ENCODE measurements at regions not wholly inside any gene's neighbourhood (a gene's known extent, or its start where the extent isn't known, plus 50 kb on each side); places are given as distances from the start of the nearest gene placed in this dataset.

DNA sequence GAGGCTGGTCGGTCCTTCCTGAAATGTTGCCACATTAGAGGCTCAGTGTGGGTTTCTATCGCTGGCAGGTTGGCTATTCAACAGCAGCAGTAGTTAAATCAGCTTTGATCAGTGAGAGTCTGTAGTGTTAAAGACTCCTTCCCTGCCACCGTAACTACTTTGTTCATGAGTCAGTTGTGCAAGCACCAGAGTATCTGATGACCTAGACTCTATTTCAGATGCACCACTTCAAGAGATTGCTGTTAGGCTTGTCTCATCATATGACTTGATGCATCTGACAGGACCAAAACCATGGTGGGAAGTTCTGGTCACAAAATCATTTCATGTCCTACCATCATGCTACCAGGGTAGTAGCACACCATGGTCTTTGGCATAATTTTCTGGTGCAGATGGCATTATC is 482.7 kb upstream of the MPDZ start:
- Mint-ChIP-seq H3K27me3 (no peaks in the 10 kb centered on the region), H3K27ac (no peak overlapping the region), H3K9me3 (peaks cover 2% of the 10 kb centered on the region), H3K4me1 (no peaks in the 10 kb centered on the region), H3K36me3 (ENCODE audit: low read depth) (no peaks in the 10 kb centered on the region), H3K4me3 (no peak overlapping the region)
- no peak for DNase-seq
- intact Hi-C loops (cut with micrococcal nuclease) = no loop called here
- TF ChIP-seq, protein P1, sequence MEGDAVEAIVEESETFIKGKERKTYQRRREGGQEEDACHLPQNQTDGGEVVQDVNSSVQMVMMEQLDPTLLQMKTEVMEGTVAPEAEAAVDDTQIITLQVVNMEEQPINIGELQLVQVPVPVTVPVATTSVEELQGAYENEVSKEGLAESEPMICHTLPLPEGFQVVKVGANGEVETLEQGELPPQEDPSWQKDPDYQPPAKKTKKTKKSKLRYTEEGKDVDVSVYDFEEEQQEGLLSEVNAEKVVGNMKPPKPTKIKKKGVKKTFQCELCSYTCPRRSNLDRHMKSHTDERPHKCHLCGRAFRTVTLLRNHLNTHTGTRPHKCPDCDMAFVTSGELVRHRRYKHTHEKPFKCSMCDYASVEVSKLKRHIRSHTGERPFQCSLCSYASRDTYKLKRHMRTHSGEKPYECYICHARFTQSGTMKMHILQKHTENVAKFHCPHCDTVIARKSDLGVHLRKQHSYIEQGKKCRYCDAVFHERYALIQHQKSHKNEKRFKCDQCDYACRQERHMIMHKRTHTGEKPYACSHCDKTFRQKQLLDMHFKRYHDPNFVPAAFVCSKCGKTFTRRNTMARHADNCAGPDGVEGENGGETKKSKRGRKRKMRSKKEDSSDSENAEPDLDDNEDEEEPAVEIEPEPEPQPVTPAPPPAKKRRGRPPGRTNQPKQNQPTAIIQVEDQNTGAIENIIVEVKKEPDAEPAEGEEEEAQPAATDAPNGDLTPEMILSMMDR (IDR thresholded peaks at IDR 0.05) = no peak
- no peak for ATAC-seq (ENCODE audit: low read depth)
- ChIA-PET CTCF (no interaction called here), POLR2A (no interaction called here)

DNA sequence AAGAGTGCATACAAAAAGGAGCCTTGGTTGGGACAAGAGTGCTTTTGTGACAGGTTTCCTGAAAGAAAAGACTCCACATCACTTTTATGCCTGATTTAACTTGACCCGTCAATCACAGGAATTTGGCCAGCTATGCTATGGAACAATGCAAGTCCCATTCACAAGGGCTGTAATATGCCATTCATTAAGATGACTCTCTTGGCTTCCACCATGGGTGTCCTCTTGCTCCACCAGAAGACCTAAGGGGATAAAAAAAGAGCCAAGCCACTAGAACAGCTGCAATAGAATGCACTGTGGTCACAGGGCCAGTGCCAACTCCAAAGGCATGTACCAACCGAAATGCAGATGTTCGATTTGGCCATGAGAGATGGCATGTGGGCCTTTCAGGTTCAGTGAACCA is 480.1 kb upstream of the MPDZ start:
- ChIA-PET CTCF (no interaction called here), POLR2A (no interaction called here)
- no peak for ATAC-seq (ENCODE audit: low read depth)
- Mint-ChIP-seq H3K4me3 (no peak overlapping the region), H3K27me3 (no peaks in the 10 kb centered on the region), H3K9me3 (peaks cover 4% of the 10 kb centered on the region), H3K27ac (no peak overlapping the region), H3K36me3 (ENCODE audit: low read depth) (no peaks in the 10 kb centered on the region), H3K4me1 (no peaks in the 10 kb centered on the region)
- DNase-seq = no peak
- TF ChIP-seq, protein P1 (IDR thresholded peaks at IDR 0.05) = no peak
- intact Hi-C loops (cut with micrococcal nuclease) = no loop called here

DNA sequence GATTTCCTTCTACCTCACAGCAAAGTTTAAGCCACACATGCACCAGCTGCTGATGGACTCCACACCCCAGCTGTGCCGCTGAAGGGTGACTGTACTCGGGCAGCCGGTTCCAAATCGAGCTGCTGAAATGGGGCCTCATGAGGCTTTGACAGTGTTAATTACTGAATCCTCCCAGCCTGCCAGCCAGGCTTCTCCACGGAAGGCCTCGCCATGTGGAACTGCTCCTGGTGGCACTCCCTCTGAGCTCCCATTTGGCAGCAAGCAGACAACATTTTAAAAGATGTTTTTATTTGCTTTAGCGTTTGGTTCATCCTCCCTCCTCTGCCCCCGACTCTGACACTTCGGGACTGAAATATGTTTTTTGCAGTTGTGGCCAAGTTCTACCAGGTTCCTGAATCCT is 479.4 kb upstream of the MPDZ start:
- TF ChIP-seq, protein P1 (IDR thresholded peaks at IDR 0.05) = no peak
- H3K4me3 Mint-ChIP-seq = no peak overlapping the region
- intact Hi-C loops (cut with micrococcal nuclease) = no loop called here
- ChIA-PET CTCF (no interaction called here), POLR2A (no interaction called here)
- H3K9me3 Mint-ChIP-seq = peaks cover 5% of the 10 kb centered on the region
- H3K27ac Mint-ChIP-seq = no peak overlapping the region
- no peaks in the 10 kb centered on the region for H3K4me1 Mint-ChIP-seq
- ATAC-seq (ENCODE audit: low read depth) = no peak
- no peak for DNase-seq
- H3K36me3 Mint-ChIP-seq (ENCODE audit: low read depth) = no peaks in the 10 kb centered on the region
- H3K27me3 Mint-ChIP-seq = no peaks in the 10 kb centered on the region

DNA sequence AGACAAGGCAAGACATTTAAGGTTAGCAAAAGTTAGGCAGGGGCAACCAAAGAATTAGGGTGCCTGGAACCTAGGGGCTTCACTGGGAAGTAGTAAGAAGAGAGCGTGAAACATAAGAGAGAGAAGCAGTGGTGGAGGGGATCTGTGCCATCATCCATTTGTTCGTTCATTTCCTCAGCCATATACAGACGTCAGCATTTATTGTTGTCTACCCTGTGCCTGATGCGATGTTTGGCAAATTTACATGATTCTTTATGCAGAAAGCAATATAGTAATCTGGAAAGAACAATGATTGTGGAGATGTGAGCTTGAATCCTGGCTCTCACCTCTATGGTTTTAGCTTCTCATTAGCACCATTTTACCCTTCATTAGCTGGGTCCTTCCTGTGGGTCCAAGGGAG is 477.5 kb upstream of the MPDZ start:
- H3K4me1 Mint-ChIP-seq = no peaks in the 10 kb centered on the region
- H3K9me3 Mint-ChIP-seq = peaks cover 8% of the 10 kb centered on the region
- TF ChIP-seq, protein P1 (IDR thresholded peaks at IDR 0.05) = no peak
- POLR2A ChIA-PET = no interaction called here
- no peak overlapping the region for H3K4me3 Mint-ChIP-seq
- no peaks in the 10 kb centered on the region for H3K27me3 Mint-ChIP-seq
- ATAC-seq (ENCODE audit: low read depth) = no peak
- intact Hi-C loops (cut with micrococcal nuclease) = no loop called here
- no peaks in the 10 kb centered on the region for H3K36me3 Mint-ChIP-seq (ENCODE audit: low read depth)
- CTCF ChIA-PET = no interaction called here
- H3K27ac Mint-ChIP-seq = no peak overlapping the region
- no peak for DNase-seq

DNA sequence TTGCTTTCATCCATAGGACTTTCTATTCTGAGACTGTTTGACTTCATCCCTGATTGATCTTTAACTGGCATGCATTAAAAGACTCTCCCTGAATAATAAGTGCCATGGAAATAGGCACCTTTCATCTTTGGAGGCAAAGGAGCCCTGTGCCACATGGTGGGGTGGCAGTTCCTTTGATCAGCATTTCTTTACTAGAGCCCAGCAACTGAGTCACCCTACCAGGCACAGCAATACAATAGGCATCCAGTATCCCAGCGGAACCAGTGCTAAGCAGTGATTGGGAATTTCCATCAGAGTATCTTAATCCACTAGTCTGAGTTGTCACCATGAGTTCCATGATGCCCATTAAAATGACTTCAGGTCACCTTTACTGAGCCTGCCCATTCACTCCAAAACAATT is 476.1 kb upstream of the MPDZ start:
- TF ChIP-seq, protein P1 (IDR thresholded peaks at IDR 0.05) = no peak
- ATAC-seq (ENCODE audit: low read depth) (no peak), DNase-seq (no peak)
- no peaks in the 10 kb centered on the region for H3K36me3 Mint-ChIP-seq (ENCODE audit: low read depth)
- intact Hi-C loops (cut with micrococcal nuclease) = no loop called here
- ChIA-PET CTCF (no interaction called here), POLR2A (no interaction called here)
- no peak overlapping the region for H3K27ac Mint-ChIP-seq
- peaks cover 8% of the 10 kb centered on the region for H3K9me3 Mint-ChIP-seq
- H3K4me1 Mint-ChIP-seq = no peaks in the 10 kb centered on the region
- H3K27me3 Mint-ChIP-seq = no peaks in the 10 kb centered on the region
- no peak overlapping the region for H3K4me3 Mint-ChIP-seq
